ENCODE measurements at regions not wholly inside any gene's neighbourhood (a gene's known extent, or its start where the extent isn't known, plus 50 kb on each side); places are given as distances from the start of the nearest gene placed in this dataset.
"Not testable (repeated sequence)": the region's sequence is repeated elsewhere in the genome, so short reads cannot be mapped to it uniquely, and the experiment has no call there.

DNA sequence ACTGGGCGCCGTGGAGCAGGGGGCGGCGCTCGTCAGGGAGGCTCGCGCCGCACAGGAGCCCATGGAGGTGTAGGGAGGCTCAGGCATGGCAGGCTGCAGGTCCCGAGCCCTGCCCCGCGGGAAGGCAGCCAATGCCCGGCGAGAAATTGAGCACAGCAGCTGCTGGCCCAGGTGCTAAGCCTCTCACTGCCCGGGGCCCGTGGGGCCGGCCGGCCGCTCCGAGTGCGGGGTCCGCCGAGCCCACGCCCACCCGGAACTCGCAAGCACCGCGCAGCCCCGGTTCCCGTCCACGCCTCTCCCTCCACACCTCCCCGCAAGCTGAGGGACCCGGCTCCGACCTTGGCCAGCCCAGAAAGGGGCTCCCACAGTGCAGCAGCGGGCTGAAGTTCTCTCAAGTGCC lies 160.7 kb downstream of the ZIC4 start:
- TF ChIP-seq SP1 (CRISPR knock-in tag; conservative IDR thresholded peaks at IDR 0.05); TP53 (CRISPR knock-in tag; IDR thresholded peaks at IDR 0.05); JUN (CRISPR knock-in tag; IDR thresholded peaks at IDR 0.05); SMAD3 (CRISPR knock-in tag; IDR thresholded peaks at IDR 0.05; ENCODE audit: borderline replicate concordance); EMX1 (CRISPR knock-in tag; IDR thresholded peaks at IDR 0.05); ZNF671 (CRISPR knock-in tag; IDR thresholded peaks at IDR 0.05); ZNF423 (CRISPR knock-in tag; IDR thresholded peaks at IDR 0.05); ZNF232 (CRISPR knock-in tag; IDR thresholded peaks at IDR 0.05): not testable (repeated sequence)
- TF ChIP-seq, protein P1, sequence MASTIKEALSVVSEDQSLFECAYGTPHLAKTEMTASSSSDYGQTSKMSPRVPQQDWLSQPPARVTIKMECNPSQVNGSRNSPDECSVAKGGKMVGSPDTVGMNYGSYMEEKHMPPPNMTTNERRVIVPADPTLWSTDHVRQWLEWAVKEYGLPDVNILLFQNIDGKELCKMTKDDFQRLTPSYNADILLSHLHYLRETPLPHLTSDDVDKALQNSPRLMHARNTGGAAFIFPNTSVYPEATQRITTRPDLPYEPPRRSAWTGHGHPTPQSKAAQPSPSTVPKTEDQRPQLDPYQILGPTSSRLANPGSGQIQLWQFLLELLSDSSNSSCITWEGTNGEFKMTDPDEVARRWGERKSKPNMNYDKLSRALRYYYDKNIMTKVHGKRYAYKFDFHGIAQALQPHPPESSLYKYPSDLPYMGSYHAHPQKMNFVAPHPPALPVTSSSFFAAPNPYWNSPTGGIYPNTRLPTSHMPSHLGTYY (CRISPR knock-in tag; IDR thresholded peaks at IDR 0.05) = not testable (repeated sequence)
- TF ChIP-seq, protein P2, sequence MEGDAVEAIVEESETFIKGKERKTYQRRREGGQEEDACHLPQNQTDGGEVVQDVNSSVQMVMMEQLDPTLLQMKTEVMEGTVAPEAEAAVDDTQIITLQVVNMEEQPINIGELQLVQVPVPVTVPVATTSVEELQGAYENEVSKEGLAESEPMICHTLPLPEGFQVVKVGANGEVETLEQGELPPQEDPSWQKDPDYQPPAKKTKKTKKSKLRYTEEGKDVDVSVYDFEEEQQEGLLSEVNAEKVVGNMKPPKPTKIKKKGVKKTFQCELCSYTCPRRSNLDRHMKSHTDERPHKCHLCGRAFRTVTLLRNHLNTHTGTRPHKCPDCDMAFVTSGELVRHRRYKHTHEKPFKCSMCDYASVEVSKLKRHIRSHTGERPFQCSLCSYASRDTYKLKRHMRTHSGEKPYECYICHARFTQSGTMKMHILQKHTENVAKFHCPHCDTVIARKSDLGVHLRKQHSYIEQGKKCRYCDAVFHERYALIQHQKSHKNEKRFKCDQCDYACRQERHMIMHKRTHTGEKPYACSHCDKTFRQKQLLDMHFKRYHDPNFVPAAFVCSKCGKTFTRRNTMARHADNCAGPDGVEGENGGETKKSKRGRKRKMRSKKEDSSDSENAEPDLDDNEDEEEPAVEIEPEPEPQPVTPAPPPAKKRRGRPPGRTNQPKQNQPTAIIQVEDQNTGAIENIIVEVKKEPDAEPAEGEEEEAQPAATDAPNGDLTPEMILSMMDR (IDR thresholded peaks at IDR 0.05) = not testable (repeated sequence)

Data from WTC11 (cell line).